GM21576 (cell line): ENCODE measurements at regions not wholly inside any gene's neighbourhood (a gene's known extent, or its start where the extent isn't known, plus 50 kb on each side); places are given as distances from the start of the nearest gene placed in this dataset.
"Not testable (repeated sequence)": the region's sequence is repeated elsewhere in the genome, so short reads cannot be mapped to it uniquely, and the experiment has no call there.

Experiments used
- ATAC-seq: cut with Tn5 transposase; IDR thresholded peaks from one replicate; pipeline ENCODE4 v1.9.1; 2021; ENCODE audit warnings: mild to moderate bottlenecking, moderate library complexity; ENCODE audit not compliant: unreplicated experiment

DNA sequence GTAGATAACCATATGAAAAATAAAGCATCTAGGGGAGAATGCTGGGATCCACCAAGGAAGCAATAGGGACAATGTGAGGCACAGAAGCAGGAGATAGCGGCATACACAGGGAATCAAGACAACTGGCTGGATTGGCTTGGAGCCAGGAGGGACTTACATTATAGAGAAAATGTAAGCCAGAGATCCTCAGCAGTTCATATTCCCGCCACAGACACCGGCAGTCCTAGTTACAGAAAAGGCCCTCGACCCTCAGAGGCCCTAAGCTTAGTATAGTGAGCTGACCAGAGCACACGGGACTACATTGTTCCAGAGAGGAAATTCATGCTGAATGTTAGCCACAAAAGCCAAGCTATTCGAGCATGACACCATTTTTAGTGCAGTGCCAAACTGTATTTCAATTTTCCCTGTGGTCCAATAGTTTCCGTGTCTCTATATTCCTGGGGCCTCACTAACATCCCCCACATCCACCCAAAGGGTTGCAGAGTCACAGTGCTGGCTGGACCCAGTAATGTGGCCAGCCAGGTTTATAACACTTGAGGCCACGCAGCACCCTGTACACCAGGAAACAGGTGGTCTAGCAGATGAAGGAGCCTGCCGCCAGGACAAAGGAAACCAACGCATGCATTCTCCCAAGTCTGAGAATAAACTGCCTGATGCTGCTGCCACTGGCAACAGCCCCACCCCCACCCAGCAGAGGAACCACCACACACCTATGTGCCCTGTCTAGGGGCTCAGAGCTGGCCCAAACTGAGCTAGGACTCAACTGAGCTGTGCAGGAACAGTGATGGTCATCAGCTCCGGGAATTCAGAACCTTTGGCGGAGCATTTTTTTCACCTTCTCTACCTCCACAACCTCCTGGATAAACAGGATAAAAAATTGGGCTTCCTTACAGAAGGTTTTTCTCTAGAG lies 693.2 kb upstream of the CHD1 start:
- ATAC-seq = no peak

- no peak for ATAC-seq
These were observed 688.5 kb upstream of the CHD1 start for GRCh38 chr5:99617335-99617734.

GRCh38 chr5:99614888-99615287 lies 686.1 kb upstream of the CHD1 start:
- no peak for ATAC-seq

DNA sequence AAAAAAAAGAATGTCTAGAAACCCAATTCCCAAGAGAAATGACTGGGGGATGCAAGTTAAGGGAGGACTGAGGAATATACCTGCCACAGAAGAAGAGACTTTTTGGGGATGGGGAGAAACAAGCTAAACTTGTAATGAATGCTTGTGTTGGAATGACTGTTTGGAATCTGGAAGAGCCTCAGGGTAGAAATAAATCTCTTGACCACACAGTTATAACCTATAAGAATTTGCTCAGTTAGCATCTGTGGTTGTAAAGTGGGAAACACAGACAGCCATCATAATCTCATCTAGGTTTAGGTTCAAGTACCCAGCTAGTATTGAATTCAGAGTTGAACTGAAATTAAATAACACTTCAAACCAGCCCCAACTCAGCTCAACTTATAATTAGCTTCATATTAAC lies 678.3 kb upstream of the CHD1 start:
- no peak for ATAC-seq

DNA sequence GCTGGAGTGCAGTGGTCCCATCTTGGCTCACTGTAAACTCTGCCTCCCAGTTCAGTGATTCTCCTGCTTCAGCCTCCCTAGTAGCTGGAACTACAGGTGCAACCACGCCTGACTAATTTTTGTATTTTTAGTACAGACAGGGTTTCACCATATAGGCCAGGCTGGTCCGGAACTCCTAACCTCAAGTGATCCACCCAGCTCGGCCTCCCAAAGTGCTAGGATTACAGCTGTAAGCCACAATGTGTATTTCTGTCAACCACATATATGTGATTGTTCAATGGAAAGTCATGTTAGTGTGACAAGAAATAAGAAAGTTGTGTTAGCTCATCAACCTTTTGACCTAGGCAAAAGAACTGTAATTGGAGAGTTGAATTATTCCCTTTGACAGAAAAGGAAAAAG lies 677.1 kb upstream of the CHD1 start:
- no peak for ATAC-seq

GRCh38 chr5:99600952-99601351 lies 672.1 kb upstream of the CHD1 start:
- no peak for ATAC-seq

DNA sequence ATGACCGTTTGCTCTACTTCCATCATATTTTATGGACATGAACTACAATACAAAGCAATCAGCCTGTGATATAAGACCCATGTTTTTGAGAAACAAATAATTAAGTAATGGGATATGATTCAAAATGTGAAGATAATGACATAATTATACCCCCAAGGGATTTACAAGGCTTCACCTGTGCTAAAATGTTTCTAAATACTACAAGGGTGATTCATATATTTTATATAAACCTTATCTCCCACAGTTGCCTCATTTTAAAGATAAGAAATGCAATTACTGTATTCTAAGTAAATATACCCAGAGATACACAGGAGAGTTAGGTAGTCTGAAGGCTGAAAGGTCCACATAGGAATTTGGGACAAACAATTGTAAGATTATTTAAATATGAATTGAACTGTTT lies 662.0 kb upstream of the CHD1 start:
- ATAC-seq = no peak

DNA sequence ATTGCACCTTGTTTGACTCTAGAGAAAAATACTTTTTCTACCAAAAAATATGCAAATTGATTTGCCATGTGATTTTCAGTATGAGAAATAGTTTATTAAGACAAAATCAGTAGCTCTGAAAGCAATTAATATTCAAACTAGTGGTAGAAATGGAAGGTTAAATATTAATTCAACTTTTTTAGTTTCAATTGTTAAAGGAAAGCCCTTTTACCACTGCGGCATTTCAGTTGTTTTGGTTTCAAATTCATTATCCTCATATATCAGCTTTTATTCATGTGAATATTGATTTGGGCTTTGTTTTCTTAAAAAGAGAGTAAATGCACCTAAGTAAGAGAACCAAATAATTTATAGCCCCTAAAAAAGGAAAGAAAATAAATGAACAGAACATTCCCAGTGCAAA lies 660.6 kb upstream of the CHD1 start:
- ATAC-seq = no peak

- ATAC-seq = no peak
These were observed 659.2 kb upstream of the CHD1 start for GRCh38 chr5:99587983-99588382.

GRCh38 chr5:99586878-99587277 lies 658.1 kb upstream of the CHD1 start:
- no peak for ATAC-seq

DNA sequence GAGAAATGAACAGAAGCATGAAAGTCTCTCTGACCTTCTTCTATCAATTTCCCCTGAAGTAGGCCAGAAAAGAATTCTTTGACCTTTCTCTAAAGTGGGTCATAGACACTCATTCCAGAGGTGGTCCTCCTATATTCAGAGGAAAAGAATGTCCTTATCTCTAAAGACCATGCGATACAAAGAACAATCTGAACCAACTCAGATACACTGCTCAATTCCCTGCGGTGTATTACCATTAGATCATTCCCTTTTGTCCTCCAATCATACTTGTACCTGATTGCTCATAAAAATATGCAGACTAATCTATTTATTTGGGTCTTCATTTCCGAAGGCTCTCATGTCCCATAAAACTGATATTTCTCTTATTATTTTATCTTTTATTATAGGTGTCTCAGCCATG lies 652.4 kb upstream of the CHD1 start:
- not testable (repeated sequence) for ATAC-seq

DNA sequence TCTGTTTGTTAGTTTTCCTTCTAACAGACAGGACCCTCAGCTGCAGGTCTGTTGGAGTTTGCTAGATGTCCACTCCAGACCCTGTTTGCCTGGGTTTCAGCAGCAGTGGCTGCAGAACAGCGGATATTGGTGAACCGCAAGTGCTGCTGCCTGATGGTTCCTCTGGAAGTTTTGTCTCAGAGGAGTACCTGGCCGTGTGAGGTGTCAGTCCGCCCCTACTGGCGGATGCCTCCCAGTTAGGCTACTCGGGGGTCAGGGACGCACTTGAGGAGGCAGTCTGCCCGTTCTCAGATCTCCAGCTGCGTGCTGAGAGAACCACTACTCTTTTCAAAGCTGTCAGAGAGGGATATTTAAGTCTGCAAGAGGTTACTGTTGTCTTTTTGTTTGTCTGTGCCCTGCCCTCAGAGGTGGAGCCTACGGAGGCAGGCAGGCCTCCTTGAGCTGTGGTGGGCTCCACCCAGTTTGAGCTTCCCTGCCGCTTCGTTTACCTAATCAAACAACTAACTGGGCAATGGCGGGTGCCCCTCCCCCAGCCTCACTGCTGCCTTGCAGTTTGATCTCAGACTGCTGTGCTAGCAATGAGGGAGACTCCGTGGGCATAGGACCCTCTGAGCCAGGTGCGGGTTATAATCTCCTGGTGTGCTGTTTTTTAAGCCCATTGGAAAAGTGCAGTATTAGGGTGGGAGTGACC lies 634.3 kb upstream of the CHD1 start:
- not testable (repeated sequence) for ATAC-seq

DNA sequence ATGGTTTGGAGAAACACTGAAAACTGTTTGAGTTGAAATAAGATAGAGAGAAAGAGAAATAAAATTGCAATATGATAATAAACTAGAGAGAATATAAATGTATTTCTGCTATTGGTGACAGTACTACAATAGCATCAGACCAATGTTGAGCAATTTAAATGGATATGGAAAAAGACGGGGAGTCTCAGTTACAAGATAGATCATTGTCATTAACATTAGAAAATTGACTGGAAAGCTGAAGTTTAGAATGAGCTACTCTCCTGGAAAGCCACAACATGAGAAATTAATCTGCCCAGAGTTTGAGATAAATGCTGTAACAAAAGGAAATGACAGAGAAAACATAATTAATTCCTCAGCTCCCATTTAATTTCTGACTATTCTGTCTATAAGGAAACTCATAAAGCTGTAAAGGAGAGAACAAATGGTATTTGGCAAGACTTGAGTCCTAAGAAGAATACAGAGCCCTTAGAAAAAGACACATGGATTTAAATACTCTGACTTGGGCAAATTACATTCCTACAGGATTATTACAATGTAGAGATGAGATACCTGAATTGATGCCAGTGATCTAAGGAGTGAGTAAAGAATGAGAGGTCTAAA lies 624.5 kb upstream of the CHD1 start:
- ATAC-seq = no peak

GRCh38 chr5:99544356-99544755 lies 615.5 kb upstream of the CHD1 start:
- no peak for ATAC-seq

DNA sequence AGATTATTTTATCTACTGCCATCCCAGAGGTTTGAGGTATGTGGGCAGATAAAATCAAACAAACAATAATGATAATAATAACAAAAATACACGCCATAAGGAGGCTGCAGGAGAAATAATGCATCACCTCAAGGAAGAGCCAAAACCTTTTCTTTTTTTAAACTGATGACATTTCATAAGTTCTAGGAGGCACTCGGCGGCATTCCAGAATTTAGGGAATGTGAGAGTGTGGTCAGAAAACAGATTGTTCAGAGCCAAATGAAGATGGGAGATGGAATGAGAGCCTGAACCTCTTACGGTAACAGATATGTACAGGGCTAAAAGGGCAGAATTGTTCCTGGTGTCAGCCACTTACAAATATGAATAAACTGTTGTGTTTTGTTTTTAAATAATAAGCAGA lies 615.0 kb upstream of the CHD1 start:
- ATAC-seq = no peak

DNA sequence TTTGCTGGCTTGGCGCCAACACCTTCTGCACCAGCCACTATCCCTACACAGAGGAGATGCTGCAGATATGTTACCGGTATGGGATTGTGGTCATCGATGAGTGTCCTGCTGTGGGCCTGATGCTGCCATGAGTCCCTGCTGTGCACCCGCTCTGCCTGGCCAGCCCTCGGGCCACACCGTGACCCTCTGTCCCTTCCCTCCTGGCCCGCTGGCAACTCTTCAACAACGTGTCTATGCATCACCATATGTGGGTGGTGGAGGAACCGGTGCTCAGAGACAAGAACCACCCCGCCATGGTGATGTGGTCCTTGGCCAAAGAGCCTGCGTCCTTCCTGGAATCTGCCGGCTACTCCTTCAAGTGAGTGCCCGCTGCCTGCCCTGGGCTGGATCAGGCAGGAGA lies 605.4 kb upstream of the CHD1 start:
- not testable (repeated sequence) for ATAC-seq

DNA sequence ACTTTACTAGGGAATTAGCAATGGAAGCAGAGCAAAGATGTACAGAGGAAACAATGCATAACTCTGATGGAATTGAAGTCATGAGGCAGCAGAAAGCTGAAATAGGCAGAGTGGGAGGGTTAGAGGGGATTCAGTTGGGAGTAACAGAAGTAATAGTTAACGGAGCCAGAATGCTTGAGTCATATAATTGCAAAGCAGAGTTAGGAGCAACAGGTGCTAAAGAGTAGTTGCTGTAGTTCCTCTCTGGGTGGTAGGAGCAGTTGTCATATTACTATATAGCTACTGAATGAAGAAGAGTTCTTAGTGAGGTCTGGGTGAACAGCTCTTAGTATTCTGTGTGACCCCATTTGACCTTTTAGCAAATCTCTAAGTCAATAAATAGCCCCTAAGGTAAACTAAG lies 592.9 kb upstream of the CHD1 start:
- ATAC-seq = not testable (repeated sequence)

GRCh38 chr5:99515864-99516490 lies 587.2 kb upstream of the CHD1 start:
- not testable (repeated sequence) for ATAC-seq

DNA sequence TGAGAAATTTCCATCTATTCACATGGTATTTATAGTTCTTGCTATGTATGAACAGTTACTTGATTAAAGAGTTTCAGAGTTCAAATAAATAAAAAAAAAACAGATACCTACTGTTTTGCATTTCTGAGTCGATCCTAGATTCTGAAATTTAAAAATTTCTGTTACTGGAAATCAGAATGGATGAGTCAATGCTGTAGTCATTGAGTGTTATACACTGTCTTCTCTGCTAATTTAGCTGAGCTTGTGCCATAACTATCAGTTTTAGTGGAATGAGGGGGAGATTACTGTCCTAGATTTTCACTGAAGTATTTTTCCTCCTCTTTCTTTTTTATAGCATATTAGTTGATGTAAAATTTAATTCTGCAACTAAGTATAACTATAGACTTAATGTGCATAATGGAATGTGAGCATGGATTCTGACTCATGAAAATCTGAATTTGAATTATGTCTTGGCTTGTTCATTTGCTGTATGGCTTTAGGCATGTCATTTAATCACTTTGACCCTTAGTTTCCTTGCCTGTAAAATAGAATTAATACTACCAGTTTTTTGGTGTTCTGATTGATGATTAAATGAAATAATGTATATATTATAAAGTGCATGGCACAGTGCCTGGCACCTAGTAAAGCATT lies 581.5 kb upstream of the CHD1 start:
- not testable (repeated sequence) for ATAC-seq

GRCh38 chr5:99509064-99509463 lies 580.3 kb upstream of the CHD1 start:
- not testable (repeated sequence) for ATAC-seq

DNA sequence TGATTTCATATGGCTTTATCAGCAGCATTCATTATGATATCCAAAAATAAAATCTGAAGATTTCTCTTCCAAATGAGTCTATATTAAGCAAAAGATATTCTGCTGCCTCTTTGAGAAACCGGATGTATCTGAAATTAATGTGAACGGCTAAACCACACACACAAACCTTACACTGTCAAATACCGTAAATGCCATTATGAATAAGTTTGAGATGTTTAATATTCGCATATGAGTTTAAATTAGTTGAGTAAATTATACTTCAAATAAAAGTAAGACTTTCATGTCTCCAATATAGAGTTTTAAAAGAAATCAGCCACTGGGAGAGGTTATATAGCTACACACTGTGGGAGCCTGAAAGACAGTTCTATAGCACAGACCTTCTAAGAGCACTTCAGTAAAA lies 566.6 kb upstream of the CHD1 start:
- not testable (repeated sequence) for ATAC-seq
